ENCODE measurements at regions not wholly inside any gene's neighbourhood (a gene's known extent, or its start where the extent isn't known, plus 50 kb on each side); places are given as distances from the start of the nearest gene placed in this dataset.

- TF ChIP-seq CTCF (conservative IDR thresholded peaks at IDR 0.05; ENCODE audit: low read depth, low read length) (no peak), EZH2phosphoT487 (IDR thresholded peaks at IDR 0.05; ENCODE audit: borderline replicate concordance, low read length) (no peak)
Measured at GRCh38 chr13:72505376-72505775, 222.1 kb downstream of the MZT1 start.
